Stimulated activated CD4-positive, alpha-beta T cell treated with anti-CD3 and anti-CD28 coated beads, TNF-alpha, amount 100 ng/mL, for 4 hours (primary cell): ENCODE measurements at regions not wholly inside any gene's neighbourhood (a gene's known extent, or its start where the extent isn't known, plus 50 kb on each side); places are given as distances from the start of the nearest gene placed in this dataset.
"Not testable (repeated sequence)": the region's sequence is repeated elsewhere in the genome, so short reads cannot be mapped to it uniquely, and the experiment has no call there.

ENCODE experiments used
- DNase-seq, 3 experiments: peaks; one replicate each; pipeline ENCODE4 v3.0.0-alpha.2; 2020; ENCODE audit warnings: low read depth in 3 of 3

DNA sequence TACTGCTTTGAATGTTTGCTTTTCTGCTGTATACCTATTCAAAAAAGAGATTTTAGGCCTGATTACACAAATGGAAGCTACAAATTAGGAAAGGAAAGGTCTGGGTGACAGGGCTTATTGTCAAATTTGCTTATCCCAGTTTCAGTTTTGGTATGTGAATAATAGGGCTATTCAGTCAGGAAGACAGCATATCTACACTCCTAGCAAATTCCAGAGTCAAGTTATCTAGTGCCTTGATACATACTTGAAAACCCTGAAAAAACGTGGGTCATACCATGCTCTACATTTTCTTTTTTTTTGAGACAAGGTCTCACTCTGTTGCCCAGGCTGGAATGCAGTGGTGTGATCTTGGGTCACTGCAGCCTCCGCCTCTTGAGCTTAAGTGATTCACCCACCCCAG lies 59.2 kb upstream of the CCDC180 start:
- DNase-seq = not testable (repeated sequence)

DNA sequence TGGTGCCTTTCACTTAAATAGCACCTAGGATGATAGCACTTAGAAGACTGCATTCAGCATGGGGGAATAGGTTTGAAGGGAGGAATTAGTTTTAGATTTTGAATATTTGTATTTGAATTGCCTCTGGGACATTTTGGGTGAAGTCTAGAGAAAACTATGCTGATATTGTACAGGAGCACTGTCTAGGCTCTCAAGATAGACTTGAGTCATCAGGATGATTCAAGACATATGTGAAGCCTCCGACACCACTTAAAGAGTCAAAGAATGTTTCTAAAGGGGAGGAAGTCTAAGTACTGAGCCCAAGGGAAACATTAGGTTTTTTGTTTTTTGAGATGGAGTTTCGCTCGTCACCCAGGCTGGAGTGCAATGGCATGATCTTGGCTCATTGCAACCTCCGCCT lies 63.9 kb upstream of the CCDC180 start:
- DNase-seq = no peak

DNA sequence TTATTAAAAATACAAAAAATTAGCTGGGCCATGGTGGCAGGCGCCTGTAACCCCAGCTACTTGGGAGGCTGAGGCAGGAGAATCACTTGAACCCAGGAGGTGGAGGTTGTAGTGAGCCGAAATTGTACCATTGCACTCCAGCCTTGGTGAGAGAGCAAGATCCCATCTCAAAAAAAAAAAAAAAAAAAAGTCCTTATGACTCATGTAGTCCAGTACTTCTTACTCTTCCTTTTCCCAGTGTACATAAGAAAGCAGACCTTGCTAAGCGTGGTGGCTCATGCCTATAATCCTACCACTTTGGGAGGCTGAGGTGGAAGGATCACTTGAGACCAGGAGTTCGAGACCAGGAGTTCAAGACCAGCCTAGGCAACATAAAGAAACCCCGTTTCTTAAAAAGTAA lies 66.0 kb upstream of the CCDC180 start:
- DNase-seq = not testable (repeated sequence)

DNA sequence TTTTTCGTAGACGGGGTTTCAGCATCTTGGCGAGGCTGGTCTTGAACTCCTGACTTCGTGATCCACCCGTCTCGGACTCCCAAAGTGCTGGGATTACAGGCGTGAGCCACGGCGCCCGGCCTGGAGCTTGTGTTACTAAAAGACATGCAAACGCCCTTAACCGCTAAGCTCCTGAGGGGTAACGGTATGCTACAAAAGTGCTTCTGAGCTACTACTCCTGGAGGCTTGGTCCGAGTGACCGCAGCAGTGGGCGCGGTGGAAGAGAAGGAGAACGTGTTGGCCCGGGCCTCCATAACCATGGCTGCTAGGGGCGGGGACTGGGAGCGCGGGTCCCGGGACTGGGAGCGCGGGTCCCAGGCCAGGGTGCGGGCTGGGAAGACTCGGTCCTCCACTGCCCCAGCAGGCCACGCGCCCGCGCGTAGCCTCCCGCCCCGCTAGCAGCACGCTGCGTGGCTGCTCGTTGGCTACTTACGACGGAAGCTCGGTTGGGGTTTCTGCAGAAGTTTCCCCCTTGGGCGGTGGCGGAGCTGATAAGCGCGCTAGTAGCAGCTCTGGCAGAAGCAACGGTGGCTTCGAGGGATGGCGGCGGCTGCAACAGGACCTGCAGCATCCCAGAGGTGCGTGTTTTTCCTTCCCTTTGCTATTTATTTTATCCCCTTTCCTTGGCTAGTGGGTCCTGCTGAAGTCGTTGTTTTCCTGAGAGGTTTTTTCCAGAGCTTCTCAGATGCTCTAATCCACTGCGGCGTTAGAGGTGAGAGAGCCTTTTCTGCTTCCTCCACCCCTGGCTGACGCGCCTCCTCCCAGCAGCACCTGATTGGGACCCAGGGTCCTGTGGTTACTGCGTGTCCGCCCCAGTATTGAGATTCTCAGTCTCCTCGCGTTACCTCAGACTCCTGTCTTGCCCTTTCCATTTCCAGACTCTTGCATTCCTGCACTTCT lies 69.2 kb upstream of the CCDC180 start:
- DNase-seq = peak; percentile 44 to 53 (median 47)

DNA sequence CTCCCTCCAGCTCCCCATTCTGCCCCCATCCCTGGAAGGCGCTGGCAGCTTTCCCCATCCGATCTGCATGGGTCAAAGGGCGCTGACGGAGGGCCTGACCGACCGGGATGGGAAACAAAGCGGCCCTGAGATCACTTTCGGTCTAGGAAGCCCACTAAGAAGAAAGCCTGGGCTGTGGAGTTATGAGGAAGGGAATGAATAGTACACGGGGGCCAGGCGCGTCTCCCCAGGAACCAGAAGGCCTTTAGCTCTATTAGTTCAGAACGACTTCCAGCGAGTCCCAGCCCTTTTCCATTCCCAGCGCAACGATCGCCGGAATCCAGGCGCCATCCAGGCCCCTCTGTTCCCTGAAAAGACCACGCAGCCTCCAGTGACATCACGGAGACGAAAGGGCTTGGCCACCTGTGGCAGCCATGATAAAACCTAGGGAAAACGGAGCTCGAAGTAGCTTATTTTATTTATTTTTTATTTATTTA lies 70.1 kb upstream of the CCDC180 start:
- DNase-seq = no peak

DNA sequence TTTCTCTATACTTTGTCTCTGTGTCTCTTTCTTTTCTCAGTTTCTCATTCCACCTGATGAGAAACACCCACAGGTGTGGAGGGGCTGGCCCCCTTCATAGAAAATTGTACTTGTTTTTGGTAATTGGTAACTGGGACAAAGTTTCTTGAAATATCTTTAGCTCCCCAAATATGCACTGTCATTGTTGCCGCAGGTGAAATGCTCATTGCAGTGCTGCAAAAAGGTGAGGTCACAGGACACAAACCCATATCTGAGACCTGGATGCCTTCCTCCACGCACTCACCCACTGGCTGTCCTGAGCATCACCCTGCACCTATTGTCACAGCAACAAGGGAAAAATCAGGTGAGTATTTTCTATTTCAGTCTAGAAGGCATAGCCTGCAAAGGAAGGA lies 74.5 kb upstream of the CCDC180 start:
- DNase-seq = not testable (repeated sequence)

DNA sequence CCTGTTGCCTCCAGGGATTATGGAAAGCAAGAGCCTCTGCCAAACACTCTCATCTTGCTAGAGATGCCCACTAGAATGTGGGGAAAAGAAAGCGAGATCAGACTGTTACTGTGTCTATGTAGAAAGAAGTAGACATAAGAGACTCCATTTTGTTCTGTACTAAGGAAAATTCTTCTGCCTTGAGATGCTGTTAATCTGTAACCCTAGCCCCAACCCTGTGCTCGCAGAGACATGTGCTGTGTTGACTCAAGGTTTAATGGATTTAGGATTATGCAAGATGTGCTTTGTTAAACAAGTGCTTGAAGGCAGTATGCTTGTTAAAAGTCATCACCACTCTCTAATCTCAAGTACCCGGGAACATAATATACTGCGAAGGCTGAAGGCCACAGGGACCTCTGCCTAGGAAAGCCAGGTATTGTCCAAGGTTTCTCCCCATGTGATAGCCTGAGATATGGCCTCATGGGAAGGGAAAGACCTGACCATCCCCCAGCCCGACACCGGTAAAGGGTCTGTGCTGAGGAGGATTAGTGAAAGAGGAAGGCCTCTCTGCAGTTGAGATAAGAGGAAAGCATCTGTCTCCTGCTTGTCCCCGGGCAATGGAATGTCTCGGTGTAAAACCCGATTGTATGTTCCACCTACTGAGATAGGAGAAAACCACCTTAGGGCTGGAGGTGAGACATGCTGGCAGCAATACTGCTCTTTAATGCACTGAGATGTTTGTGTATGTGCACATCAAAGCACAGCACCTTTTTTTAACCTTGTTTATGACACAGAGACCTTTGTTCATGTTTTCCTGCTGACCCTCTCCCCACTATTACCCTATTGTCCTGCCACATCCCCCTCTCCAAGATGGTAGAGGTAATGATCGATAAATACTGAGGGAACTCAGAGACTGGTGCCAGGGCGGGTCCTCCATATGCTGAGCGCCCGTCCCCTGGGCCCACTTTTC lies 75.1 kb upstream of the CCDC180 start:
- DNase-seq = not testable (repeated sequence)

DNA sequence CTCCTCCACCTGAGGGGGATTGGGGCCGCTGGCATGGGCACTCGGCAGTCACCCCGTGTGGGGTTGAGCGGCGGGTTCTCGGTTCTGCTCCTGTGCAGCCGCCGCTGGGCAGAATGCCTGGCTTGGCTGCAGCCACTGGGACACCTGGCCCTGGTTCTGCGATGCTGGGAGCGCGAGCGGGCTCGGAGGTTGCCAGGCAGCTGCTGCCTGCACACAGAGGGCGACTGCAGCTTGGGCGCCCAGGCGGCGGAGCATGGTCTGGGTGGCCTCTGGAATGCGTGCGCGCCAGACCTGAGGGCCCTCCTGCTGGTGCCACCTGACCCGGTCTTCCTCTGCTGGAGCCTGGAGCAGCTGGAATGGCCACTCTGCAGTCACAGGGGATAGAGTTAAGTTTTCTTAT lies 85.1 kb upstream of the CCDC180 start:
- not testable (repeated sequence) for DNase-seq

DNA sequence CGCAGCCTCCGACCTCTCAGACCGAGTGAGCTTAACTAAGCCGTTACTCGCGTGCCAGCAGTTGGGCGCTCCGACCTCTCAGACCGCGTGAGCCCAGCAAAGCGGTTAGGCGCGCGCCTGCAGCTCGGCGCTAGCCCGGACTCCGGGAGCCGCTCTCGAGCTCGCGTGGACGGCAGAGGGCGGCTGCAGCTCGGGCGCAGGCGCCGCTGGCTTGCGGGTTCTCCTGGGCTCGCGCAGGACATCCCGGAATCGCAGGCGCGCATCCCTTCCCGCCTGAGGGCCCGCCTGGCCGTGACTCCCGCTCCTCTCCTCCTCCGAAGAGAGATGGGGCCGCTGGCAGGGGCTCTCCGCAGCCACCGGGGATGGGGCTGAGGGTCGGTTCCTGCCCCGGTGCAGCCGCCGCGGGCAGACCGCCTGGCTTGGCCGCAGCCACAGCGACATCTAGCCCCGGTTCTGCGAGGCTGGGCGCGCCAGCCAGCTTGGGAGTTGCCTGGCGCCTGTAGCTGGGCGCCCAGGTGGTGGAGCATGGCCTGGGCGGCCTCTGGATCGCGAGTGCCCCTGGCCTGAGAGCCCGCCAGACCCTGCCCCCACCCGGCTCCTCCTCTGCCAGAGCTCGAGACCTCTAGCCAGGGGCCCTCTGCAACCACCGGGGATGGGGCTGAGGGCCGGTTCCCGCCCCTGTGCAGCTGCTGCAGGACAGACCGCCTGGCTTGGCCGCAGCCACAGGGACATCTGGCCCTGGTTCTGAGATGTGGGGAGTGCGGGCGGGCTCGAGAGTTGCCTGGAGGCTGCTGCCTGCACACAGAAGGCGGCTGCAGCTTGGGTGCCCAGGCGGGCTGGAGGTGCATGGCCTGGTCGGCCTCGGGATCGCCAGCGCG lies 85.7 kb upstream of the CCDC180 start:
- DNase-seq = peak; percentile 13 to 29 (median 14)

DNA sequence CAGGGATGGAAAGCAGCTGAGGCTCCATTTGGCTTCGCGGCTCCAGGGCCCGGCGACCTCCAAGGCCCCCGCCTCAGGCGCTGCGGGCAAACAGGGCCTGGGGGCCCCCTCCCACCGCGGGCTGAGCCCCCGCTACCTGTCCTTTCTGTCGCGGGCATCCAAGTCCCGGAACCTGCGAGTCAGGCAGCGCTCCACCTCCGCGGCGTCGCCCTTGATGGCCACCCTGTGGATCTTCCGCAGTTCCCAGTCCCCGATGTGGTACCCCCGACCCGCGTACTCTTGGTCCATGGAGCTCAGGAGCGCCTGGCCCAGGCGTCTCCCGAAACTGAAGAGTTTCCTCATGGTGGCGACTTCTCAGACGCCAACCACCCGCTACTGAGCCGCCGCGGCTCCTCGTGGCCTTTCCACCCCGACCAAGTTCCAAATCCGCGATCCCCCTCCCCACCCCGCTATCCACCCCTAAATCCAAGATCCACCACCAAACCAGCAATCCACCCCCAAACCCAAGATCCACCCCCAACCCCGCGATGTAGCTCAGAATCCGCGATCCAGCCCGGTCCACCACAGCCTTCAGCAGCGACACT lies 86.5 kb upstream of the CCDC180 start:
- no peak for DNase-seq

DNA sequence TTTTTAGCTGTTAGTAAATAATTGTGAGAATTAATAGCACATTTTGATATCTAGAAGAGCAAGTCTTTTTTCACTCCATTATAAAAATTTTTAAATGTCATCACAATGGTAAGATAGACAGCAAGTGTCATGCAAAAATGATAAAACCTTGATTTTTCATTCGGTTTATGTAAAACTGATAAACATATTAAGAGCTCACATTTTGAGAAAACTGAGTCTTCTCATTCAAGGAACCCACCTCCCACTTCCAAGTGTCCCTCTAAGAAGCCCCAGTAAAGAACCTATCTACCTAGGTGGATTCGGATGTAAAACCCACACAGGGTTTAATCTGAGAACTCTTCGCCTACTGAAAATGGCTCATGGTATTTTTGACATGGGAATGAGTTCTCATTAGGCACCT lies 87.1 kb upstream of the CCDC180 start:
- DNase-seq = not testable (repeated sequence)

DNA sequence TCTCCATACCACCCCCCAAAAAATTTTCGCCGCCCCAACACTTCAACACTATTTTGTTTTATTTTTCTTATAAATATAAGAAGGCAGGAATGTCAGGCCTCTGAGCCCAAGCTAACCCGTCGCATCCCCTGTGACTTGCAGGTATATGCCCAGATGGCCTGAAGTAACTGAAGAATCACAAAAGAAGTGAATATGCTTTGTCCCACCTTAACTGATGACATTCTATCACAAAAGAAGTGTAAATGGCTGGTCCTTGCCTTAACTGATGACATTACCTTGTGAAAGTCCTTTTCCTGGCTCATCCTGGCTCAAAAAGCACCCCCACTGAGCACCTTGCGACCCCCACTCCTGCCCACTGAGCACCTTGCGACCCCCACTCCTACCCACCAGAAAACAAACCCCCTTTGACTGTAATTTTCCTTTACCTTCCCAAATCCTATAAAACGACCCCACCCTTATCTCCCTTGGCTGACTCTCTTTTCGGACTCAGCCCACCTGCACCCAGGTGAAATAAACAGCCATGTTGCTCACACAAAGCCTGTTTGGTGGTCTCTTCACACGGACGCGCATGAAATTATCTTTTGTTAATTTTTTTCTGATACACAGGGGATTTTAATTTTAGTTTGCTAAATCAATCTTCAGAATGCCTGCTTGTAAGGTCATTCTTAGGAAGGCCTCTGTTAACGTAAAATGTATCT lies 87.9 kb upstream of the CCDC180 start:
- DNase-seq = not testable (repeated sequence)

DNA sequence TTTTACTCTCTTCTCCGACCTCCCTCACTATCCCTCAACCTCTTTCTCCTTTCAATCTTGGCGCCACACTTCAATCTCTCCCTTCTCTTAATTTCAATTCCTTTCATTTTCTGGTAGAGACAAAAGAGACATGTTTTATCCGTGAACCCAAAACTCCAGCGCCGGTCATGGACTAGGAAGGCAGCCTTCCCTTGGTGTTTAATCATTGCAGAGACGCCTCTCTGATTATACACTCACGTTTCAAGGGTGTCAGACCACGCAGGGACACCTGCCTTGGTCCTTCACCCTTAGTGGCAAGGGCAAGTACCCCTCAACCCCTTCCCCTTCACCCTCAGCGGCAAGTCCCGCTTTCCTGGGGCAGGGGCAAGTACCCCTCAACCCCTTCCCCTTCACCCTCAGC lies 92.3 kb upstream of the CCDC180 start:
- DNase-seq = not testable (repeated sequence)

DNA sequence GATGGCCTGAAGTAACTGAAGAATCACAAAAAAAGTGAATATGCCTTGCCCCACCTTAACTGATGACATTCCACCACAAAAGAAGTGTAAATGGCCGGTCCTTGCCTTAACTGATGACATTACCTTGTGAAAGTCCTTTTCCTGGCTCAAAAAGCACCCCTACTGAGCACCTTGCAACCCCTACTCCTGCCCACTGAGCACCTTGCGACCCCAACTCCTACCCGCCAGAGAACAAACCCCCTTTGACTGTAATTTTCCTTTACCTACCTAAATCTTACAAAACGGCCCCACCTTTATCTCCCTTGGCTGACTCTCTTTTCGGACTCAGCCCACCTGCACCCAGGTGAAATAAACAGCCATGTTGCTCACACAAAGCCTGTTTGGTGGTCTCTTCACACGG lies 92.9 kb upstream of the CCDC180 start:
- not testable (repeated sequence) for DNase-seq

DNA sequence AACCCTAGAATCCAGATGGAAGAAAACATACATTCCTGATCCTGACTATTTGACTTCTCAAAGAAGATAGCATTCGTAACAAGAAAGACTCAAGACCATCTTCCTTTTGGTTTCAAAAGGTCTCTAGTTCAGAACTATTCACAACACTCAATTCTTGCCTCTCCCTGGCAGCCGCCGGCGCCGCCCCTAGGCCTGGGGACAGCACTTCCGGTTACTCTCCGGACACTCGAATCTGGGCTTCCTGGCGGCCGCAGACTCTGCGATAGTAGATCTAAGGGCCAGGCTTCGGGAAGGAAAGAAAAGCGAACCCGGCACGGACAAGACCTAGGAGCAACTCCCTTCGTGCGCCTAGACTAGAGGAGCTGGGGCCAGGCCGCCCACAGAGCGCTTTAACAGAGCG lies 107.8 kb upstream of the CCDC180 start:
- not testable (repeated sequence) for DNase-seq

DNA sequence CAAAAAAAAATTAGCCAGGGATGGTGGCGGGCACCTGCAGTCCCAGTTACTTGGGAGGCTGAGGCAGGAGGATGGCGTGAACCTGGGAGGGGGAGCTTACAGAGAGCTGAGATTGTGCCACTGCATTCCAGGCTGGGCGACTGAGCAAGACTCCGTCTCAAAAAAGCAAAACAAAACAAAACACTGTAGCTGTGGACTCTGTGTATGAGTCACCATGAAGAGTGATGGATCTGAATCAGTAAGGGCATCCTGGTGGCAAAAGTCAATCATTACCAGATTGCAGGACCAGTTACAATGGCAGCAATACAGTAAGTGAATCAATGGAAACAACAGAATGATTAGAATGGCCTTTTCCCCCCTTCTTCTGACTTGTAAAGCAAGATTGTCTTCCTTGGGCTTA lies 113.7 kb upstream of the CCDC180 start:
- not testable (repeated sequence) for DNase-seq

DNA sequence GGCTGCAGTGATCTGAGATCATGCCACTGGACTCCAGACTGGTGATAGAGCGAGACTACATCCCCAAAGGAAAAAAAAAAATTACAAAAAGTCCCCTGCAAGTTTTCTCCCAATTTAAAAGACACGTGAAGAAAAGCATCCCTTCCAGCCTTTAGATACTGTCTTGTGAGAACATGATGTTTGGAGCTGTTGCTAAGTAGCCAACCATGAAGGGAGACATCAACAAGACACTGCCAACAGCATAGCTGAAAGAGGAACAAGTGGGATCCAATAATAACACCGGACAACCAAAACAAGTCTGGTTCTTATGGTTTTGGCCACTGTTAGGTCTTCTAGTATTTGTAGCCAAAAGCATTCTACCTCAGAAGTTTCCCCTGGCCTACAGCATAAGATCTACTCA lies 118.9 kb upstream of the CCDC180 start:
- DNase-seq = no peak

DNA sequence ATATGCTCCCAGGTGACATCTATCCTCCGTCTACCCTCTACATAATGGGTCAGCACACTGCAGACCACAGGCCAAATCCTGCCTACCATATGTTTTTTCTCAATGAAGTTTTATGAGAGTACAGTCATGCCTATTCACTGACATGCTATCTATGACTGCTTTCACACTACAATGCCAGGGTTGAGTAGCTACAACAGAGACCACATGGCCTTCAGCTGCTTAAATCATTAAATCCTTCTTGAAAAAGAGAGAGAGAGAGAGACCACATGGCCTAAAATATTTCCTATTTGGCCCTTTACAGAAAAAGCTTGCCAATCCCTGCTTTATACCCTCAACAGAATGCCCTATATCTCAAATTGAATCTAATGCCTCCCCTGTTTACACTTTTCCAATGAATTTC lies 119.8 kb upstream of the CCDC180 start:
- not testable (repeated sequence) for DNase-seq

DNA sequence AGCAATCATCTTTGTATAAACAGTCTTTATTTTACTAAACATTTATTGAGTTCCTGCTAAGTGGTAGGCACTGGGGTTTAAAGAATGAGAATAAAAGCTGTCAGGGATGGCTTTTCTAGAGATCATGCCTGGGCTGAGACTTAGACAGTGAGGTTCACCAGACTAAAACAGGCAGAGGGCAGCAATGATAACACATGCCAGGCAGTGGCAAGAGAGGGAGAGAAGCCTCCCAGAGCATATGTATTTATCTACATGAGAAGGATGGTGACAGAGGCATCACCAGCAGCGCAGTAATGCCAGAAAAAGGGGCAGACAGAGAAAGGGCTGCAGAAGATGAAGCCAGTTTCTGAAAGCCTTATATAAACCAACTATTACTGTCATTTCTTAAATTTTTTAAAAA lies 121.0 kb upstream of the CCDC180 start:
- DNase-seq = no peak

DNA sequence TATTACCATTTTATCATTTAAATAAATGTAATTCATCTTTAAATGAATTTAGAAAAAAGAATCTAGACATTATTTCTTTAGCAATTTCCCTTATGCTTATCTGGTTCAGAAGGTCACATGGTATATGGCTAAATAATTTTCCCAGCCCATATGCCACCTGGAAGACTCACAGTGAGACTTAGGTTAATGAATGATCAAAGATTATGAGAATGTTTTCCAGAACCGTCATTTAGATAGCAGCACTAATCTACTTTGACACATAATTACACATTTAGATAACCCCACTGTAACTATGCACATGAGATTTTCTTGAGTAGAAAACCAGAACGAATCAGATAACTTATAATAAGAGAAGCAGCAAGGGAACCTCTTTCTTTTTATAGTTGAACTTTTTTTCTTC lies 124.9 kb upstream of the CCDC180 start:
- not testable (repeated sequence) for DNase-seq
